B cell (primary cell): ENCODE measurements at regions not wholly inside any gene's neighbourhood (a gene's known extent, or its start where the extent isn't known, plus 50 kb on each side); places are given as distances from the start of the nearest gene placed in this dataset.

ENCODE experiments used
- ATAC-seq: fragments of 200-7000 bp; cut with Tn5 transposase; one replicate; pipeline ENCODE4 v1.10.0; 2021; ENCODE audit warnings: low read depth, mild to moderate bottlenecking, moderate number of reproducible peaks, moderate library complexity
- CTCF ChIA-PET: fragments of 350-600 bp; sonication (Branson Sonifier 250); formaldehyde crosslinking; loops from one replicate; lab custom pipeline; 2021; ENCODE audit warnings: antibody characterized with exemption, inconsistent platforms; lab: Charles Lee
- POLR2A ChIA-PET: fragments of 350-600 bp; sonication (Branson Sonifier 250); formaldehyde crosslinking; loops from one replicate; lab custom pipeline; 2021; ENCODE audit warnings: antibody characterized with exemption; lab: Charles Lee
- DNase-seq: peaks from one replicate; pipeline ENCODE4 v3.0.0; 2013
- H2AFZ ChIP-seq: 2 replicates; pipeline ENCODE4 v1.6.1; 2012; ENCODE audit warnings: mild to moderate bottlenecking, low read depth, low read length; ENCODE audit not compliant: insufficient read depth, poor library complexity, severe bottlenecking
- H3K27ac ChIP-seq, 2 donors: 1 replicate in 1 of 2; 2 replicates in 1 of 2; pipeline ENCODE4 v1.5.1; 2012 to 2013; ENCODE audit warnings: low read length in 2 of 2, mild to moderate bottlenecking in 2 of 2, moderate library complexity in 1 of 2
- H3K27me3 ChIP-seq, 4 experiments: fragments of 200-600 bp in 1 of 4; sonication (generic) in 1 of 4; replicated peaks in 1 of 4; 1 replicate in 2 of 4; 2 replicates in 2 of 4; pipeline versions ENCODE4 v1.6.1 to v1.7.0; 2013 to 2016; ENCODE audit warnings: low read length in 3 of 4, mild to moderate bottlenecking in 2 of 4, mixed read lengths in 1 of 4, moderate library complexity in 1 of 4; ENCODE audit not compliant: insufficient read depth in 4 of 4, control insufficient read depth in 3 of 4; ENCODE audit errors: control extremely low read depth in 1 of 4
- H3K36me3 ChIP-seq, 2 experiments: replicated peaks in 1 of 2; 1 replicate in 1 of 2; 2 replicates in 1 of 2; pipeline versions ENCODE4 v1.6.1 to v1.7.1; 2013; ENCODE audit warnings: low read length in 1 of 2; ENCODE audit not compliant: insufficient read depth in 2 of 2, control insufficient read depth in 1 of 2; ENCODE audit errors: control extremely low read depth in 1 of 2, extremely low read depth in 1 of 2
- H3K4me1 ChIP-seq, 2 donors: fragments of 200-600 bp in 1 of 2; sonication (generic) in 1 of 2; 1 replicate in 1 of 2; 2 replicates in 1 of 2; pipeline versions ENCODE4 v1.5.1 to v1.6.1; 2013 to 2017; ENCODE audit warnings: low read length in 2 of 2; ENCODE audit not compliant: control insufficient read depth in 2 of 2, insufficient read depth in 2 of 2
- H3K4me2 ChIP-seq: replicated peaks from 2 replicates; pipeline ENCODE3; 2012; ENCODE audit warnings: mild to moderate bottlenecking, low read depth, low read length; ENCODE audit not compliant: poor library complexity, severe bottlenecking
- H3K4me3 ChIP-seq, 5 experiments: fragments of 200-600 bp in 1 of 5; sonication (generic) in 1 of 5; 1 replicate in 3 of 5; 2 replicates in 2 of 5; pipeline versions ENCODE4 v1.5.1 to v1.7.0; 2011 to 2016; ENCODE audit warnings: low read length in 4 of 5, mild to moderate bottlenecking in 4 of 5, low read depth in 2 of 5, control low read depth in 1 of 5, moderate library complexity in 1 of 5; ENCODE audit not compliant: insufficient read depth in 1 of 5; ENCODE audit errors: control extremely low read depth in 1 of 5, extremely low read depth in 1 of 5
- H3K79me2 ChIP-seq: fragments of 200-600 bp; sonication (generic); one replicate; pipeline ENCODE4 v1.6.0; 2016; ENCODE audit warnings: low read length; ENCODE audit not compliant: control insufficient read depth, insufficient read depth
- H3K9ac ChIP-seq: fragments of 200-600 bp; sonication (generic); 2 replicates; pipeline ENCODE4 v1.6.1; 2017; ENCODE audit warnings: mild to moderate bottlenecking, low read length, moderate library complexity
- H3K9me3 ChIP-seq, 3 donors: one replicate each; pipeline versions ENCODE4 v1.6.1 to v1.7.1; 2013; ENCODE audit warnings: low read length in 2 of 3; ENCODE audit not compliant: control insufficient read depth in 2 of 3, insufficient read depth in 1 of 3; ENCODE audit errors: control extremely low read depth in 1 of 3
- H4K20me1 ChIP-seq: 2 replicates; pipeline ENCODE4 v1.6.0; 2012; ENCODE audit warnings: mild to moderate bottlenecking, low read length; ENCODE audit not compliant: insufficient read depth, control insufficient read depth, poor library complexity, severe bottlenecking
- H3K27ac Mint-ChIP-seq: one replicate; pipeline ENCODE4 v1.8.0; 2021; ENCODE audit warnings: mixed read lengths
- H3K27me3 Mint-ChIP-seq: one replicate; pipeline ENCODE4 v1.8.0; 2021; ENCODE audit warnings: mixed read lengths
- H3K4me1 Mint-ChIP-seq: one replicate; pipeline ENCODE4 v1.8.0; 2021; ENCODE audit warnings: mixed read lengths
- H3K4me3 Mint-ChIP-seq: one replicate; pipeline ENCODE4 v1.8.0; 2021; ENCODE audit warnings: mixed read lengths
- H3K9me3 Mint-ChIP-seq: one replicate; pipeline ENCODE4 v1.8.0; 2022; ENCODE audit warnings: mixed read lengths; ENCODE audit not compliant: insufficient read depth
- CTCF ChIP-seq: fragments of 200-600 bp; IDR thresholded peaks from one replicate; pipeline ENCODE4 v1.8.0; 2022; ENCODE audit warnings: antibody characterized with exemption, mild to moderate bottlenecking
- EZH2 ChIP-seq: IDR thresholded peaks from 2 replicates; pipeline ENCODE4 v1.6.1; 2012; ENCODE audit warnings: borderline replicate concordance, low read depth, mild to moderate bottlenecking, moderate library complexity, low read length; ENCODE audit not compliant: insufficient read depth, poor library complexity, severe bottlenecking
- WGBS: methylation state at CpG from one replicate; pipeline ENCODE4 v1.1.5; 2013; ENCODE audit warnings: missing lambda C conversion rate; ENCODE audit not compliant: insufficient coverage; 5-methylcytosine and 5-hydroxymethylcytosine counted together
- intact Hi-C: fragments of 100-400 bp; cut with micrococcal nuclease; formaldehyde crosslinking; loops from one replicate; pipeline ENCODE4 v1.10.0; 2022

GRCh38 chr2:176514805-176515500, 245.7 kb downstream of the MTX2 start:
- DNase-seq (no peak), ATAC-seq (no peak)
- H3K4me2 ChIP-seq = no peak overlapping the region
- no peak overlapping the region for H3K4me3 Mint-ChIP-seq
- no peaks in the 10 kb centered on the region for H3K4me1 Mint-ChIP-seq
- no peaks in the 10 kb centered on the region for H3K36me3 ChIP-seq
- intact Hi-C loops = no loop called here
- H3K4me1 ChIP-seq = no peaks in the 10 kb centered on the region
- TF ChIP-seq EZH2 (no peak), CTCF (no peak)
- H3K27ac ChIP-seq = no peak overlapping the region
- no peaks in the 10 kb centered on the region for H3K27me3 ChIP-seq
- no peak overlapping the region for H3K9ac ChIP-seq
- H3K79me2 ChIP-seq = no peaks in the 10 kb centered on the region
- peaks cover 6% of the 10 kb centered on the region for H3K27me3 Mint-ChIP-seq
- no peaks in the 10 kb centered on the region for H3K9me3 Mint-ChIP-seq
- no peaks in the 10 kb centered on the region for H3K9me3 ChIP-seq
- H3K27ac Mint-ChIP-seq = no peak overlapping the region
- ChIA-PET CTCF (interaction anchor here (0.7 to 1.2 kb wide), 2 partner anchors 60 to 91 kb away, joined by 3 read pairs; no protein-coding TSS in a partner anchor), POLR2A (no interaction called here)
- no peak overlapping the region for H2AFZ ChIP-seq
- 100% methylated on average over 4 of the region's 6 CpGs for WGBS
- no peak overlapping the region for H3K4me3 ChIP-seq
- H4K20me1 ChIP-seq = no peaks in the 10 kb centered on the region

- no peaks in the 10 kb centered on the region for H4K20me1 ChIP-seq
- CTCF ChIA-PET = no interaction called here
- no peaks in the 10 kb centered on the region for H3K36me3 ChIP-seq
- H3K27ac ChIP-seq = no peak overlapping the region
- H3K79me2 ChIP-seq = no peaks in the 10 kb centered on the region
- no CpG with 5 or more reads among the region's 1 CpG for WGBS
- Mint-ChIP-seq H3K9me3 (no peaks in the 10 kb centered on the region), H3K27ac (no peak overlapping the region), H3K4me3 (no peak overlapping the region), H3K4me1 (no peaks in the 10 kb centered on the region), H3K27me3 (peaks cover 7% of the 10 kb centered on the region)
- H2AFZ ChIP-seq = no peak overlapping the region
- no peak overlapping the region for H3K4me2 ChIP-seq
- no peak for ATAC-seq
- TF ChIP-seq EZH2 = no peak
- no peak for TF ChIP-seq CTCF
- POLR2A ChIA-PET = no interaction called here
- H3K27me3 ChIP-seq = no peaks in the 10 kb centered on the region
- no peaks in the 10 kb centered on the region for H3K4me1 ChIP-seq
- H3K9me3 ChIP-seq = no peaks in the 10 kb centered on the region
- no peak for DNase-seq
- H3K4me3 ChIP-seq = no peak overlapping the region
- intact Hi-C loops = no loop called here
- no peak overlapping the region for H3K9ac ChIP-seq
Measured at GRCh38 chr2:176516051-176516602, 246.9 kb downstream of the MTX2 start.
